Keratinocyte (primary cell): ENCODE measurements at regions not wholly inside any gene's neighbourhood (a gene's known extent, or its start where the extent isn't known, plus 50 kb on each side); places are given as distances from the start of the nearest gene placed in this dataset.

ENCODE experiments used
- EZH2 ChIP-seq: IDR thresholded peaks from one replicate; pipeline ENCODE4 v1.6.1; 2012; ENCODE audit warnings: inconsistent platforms, mild to moderate bottlenecking, low read length, moderate library complexity
- TF ChIP-seq, protein P1 (sequence below), 3 experiments: IDR thresholded peaks in 1 of 3; conservative IDR thresholded peaks in 1 of 3; optimal IDR thresholded peaks in 1 of 3; 2 replicates in 2 of 3; 3 replicates in 1 of 3; pipeline versions ENCODE3 to v1.5.1; 2011; ENCODE audit warnings: low read length in 3 of 3, mild to moderate bottlenecking in 3 of 3, moderate library complexity in 2 of 3, control low read depth in 1 of 3, inconsistent platforms in 1 of 3; ENCODE audit not compliant: insufficient read depth in 2 of 3; ENCODE audit errors: extremely low read depth in 1 of 3

DNA sequence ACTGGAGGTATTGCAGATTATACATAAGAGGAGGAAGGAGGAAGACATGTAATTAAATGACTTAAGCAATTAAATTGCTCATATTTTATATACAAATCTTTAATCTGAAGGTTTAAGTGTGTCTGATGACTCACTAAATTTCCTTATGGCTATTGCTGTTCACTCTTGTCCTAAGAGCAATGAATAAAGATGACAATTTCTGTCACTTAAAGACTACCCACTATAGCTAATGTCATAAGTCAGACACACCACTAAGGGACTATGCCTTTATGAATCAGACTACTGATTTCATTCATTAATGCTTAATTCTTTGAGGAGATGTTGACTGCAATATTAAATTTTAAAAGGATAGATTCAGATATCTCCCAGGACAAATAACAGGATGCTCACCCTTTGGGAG is 1514.7 kb downstream of the PCDH18 start:
- no peak for TF ChIP-seq EZH2
- TF ChIP-seq, protein P1, sequence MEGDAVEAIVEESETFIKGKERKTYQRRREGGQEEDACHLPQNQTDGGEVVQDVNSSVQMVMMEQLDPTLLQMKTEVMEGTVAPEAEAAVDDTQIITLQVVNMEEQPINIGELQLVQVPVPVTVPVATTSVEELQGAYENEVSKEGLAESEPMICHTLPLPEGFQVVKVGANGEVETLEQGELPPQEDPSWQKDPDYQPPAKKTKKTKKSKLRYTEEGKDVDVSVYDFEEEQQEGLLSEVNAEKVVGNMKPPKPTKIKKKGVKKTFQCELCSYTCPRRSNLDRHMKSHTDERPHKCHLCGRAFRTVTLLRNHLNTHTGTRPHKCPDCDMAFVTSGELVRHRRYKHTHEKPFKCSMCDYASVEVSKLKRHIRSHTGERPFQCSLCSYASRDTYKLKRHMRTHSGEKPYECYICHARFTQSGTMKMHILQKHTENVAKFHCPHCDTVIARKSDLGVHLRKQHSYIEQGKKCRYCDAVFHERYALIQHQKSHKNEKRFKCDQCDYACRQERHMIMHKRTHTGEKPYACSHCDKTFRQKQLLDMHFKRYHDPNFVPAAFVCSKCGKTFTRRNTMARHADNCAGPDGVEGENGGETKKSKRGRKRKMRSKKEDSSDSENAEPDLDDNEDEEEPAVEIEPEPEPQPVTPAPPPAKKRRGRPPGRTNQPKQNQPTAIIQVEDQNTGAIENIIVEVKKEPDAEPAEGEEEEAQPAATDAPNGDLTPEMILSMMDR (optimal IDR thresholded peaks at IDR 0.05 in 1 of 3, IDR thresholded peaks at IDR 0.05 in 1 of 3, conservative IDR thresholded peaks at IDR 0.05 in 1 of 3; ENCODE audit: extremely low read depth in 1 of 3, insufficient read depth in 2 of 3, low read length in 3 of 3), result no peak
